ENCODE measurements at regions not wholly inside any gene's neighbourhood (a gene's known extent, or its start where the extent isn't known, plus 50 kb on each side); places are given as distances from the start of the nearest gene placed in this dataset.
"Not testable (repeated sequence)": the region's sequence is repeated elsewhere in the genome, so short reads cannot be mapped to it uniquely, and the experiment has no call there.

DNA sequence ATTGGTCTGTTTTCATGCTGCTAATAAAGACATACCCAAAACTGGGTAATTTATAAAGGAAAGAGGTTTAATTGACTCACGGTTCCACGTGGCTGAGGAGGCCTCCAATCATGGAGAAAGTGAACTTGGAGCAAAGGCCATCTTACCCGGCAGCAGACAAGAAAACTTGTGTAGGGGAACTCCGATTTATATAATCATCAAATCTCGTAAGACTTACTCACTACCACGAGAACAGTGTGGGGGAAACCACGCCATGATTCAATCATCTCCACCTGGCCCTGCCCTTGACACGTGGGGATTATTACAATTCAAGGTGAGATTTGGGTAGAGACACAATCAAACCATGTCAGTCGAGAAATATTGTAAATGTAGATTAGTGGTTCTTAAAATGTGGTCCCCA lies 76.2 kb upstream of the SRSF6 start:
- H3K9ac ChIP-seq (ENCODE audit: low read length); H3K27ac ChIP-seq (ENCODE audit: low read length); H3K36me3 ChIP-seq (ENCODE audit: insufficient read depth, low read length); H3K4me2 ChIP-seq (ENCODE audit: low read length); H3K4me3 ChIP-seq (ENCODE audit: low read length); H3K9me3 ChIP-seq (ENCODE audit: low read length); H2AFZ ChIP-seq (ENCODE audit: low read depth, low read length); H4K20me1 ChIP-seq (ENCODE audit: insufficient read depth); H3K79me2 ChIP-seq (replicated peaks; ENCODE audit: insufficient read depth, low read length); H3K9me2 ChIP-seq (ENCODE audit: insufficient read depth, low read length); H3K27me3 ChIP-seq (ENCODE audit: insufficient read depth, low read depth, low read length); H3F3A ChIP-seq (ENCODE audit: insufficient read depth, low read length, poor library complexity, severe bottlenecking): not testable (repeated sequence)

DNA sequence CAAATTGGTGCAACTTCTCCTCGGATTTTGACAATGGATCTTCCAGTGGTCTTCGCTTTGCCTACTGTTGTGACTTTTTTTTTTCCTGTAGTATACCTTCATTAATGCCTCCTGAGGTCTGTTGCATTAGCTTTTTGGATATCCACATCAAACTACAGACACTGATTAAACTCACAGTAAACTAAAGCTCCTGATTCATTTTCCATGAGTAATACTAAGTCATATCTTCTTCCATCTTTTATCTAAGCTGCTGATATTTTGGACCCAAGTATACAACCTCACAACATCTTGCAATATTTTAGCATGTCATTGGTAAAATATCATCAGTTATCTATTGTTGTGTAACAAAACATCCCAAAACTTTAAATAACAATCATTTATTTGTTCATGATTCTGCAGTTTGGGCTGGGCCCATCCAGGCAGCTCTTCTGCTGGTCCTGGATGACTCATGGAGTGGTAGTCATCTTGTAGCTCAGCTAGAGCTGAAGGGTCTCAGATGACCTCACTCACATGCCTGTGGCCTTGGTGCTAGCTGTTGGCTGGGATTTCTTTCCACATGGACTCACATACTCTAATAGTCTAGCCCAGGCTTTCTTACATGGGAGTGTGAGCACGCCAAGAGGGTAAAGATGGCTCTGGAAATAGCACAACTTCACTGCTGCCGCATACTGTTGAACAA lies 78.3 kb upstream of the SRSF6 start:
- H3K9ac ChIP-seq (ENCODE audit: low read length), result no peak overlapping the region
- H3K4me2 ChIP-seq (ENCODE audit: low read length), result no peak overlapping the region
- no peak overlapping the region for H3K27ac ChIP-seq (ENCODE audit: low read length)
- H3K36me3 ChIP-seq (ENCODE audit: insufficient read depth, low read length), result no peaks in the 10 kb centered on the region
- H3K79me2 ChIP-seq (replicated peaks; ENCODE audit: insufficient read depth, low read length), result no peaks in the 10 kb centered on the region
- no peaks in the 10 kb centered on the region for H3K9me3 ChIP-seq (ENCODE audit: low read length)
- TF ChIP-seq POLR2AphosphoS5 (IDR thresholded peaks at IDR 0.05), result no peak
- TF ChIP-seq, protein P1, sequence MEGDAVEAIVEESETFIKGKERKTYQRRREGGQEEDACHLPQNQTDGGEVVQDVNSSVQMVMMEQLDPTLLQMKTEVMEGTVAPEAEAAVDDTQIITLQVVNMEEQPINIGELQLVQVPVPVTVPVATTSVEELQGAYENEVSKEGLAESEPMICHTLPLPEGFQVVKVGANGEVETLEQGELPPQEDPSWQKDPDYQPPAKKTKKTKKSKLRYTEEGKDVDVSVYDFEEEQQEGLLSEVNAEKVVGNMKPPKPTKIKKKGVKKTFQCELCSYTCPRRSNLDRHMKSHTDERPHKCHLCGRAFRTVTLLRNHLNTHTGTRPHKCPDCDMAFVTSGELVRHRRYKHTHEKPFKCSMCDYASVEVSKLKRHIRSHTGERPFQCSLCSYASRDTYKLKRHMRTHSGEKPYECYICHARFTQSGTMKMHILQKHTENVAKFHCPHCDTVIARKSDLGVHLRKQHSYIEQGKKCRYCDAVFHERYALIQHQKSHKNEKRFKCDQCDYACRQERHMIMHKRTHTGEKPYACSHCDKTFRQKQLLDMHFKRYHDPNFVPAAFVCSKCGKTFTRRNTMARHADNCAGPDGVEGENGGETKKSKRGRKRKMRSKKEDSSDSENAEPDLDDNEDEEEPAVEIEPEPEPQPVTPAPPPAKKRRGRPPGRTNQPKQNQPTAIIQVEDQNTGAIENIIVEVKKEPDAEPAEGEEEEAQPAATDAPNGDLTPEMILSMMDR (IDR thresholded peaks at IDR 0.05; ENCODE audit: poor library complexity, severe bottlenecking), result no peak
- no peak for TF ChIP-seq MXI1 (conservative IDR thresholded peaks at IDR 0.05; ENCODE audit: poor library complexity, severe bottlenecking)
- TF ChIP-seq EZH2 (IDR thresholded peaks at IDR 0.05; ENCODE audit: borderline replicate concordance, insufficient read depth, low read length, poor library complexity, severe bottlenecking), result no peak
- no peak for TF ChIP-seq TAF1 (IDR thresholded peaks at IDR 0.05; ENCODE audit: low read depth)
- no peak for TF ChIP-seq RAD21 (conservative IDR thresholded peaks at IDR 0.05)
- TF ChIP-seq, protein P2, sequence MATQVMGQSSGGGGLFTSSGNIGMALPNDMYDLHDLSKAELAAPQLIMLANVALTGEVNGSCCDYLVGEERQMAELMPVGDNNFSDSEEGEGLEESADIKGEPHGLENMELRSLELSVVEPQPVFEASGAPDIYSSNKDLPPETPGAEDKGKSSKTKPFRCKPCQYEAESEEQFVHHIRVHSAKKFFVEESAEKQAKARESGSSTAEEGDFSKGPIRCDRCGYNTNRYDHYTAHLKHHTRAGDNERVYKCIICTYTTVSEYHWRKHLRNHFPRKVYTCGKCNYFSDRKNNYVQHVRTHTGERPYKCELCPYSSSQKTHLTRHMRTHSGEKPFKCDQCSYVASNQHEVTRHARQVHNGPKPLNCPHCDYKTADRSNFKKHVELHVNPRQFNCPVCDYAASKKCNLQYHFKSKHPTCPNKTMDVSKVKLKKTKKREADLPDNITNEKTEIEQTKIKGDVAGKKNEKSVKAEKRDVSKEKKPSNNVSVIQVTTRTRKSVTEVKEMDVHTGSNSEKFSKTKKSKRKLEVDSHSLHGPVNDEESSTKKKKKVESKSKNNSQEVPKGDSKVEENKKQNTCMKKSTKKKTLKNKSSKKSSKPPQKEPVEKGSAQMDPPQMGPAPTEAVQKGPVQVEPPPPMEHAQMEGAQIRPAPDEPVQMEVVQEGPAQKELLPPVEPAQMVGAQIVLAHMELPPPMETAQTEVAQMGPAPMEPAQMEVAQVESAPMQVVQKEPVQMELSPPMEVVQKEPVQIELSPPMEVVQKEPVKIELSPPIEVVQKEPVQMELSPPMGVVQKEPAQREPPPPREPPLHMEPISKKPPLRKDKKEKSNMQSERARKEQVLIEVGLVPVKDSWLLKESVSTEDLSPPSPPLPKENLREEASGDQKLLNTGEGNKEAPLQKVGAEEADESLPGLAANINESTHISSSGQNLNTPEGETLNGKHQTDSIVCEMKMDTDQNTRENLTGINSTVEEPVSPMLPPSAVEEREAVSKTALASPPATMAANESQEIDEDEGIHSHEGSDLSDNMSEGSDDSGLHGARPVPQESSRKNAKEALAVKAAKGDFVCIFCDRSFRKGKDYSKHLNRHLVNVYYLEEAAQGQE (IDR thresholded peaks at IDR 0.05; ENCODE audit: borderline replicate concordance), result no peak
- no peak for TF ChIP-seq EP300 (conservative IDR thresholded peaks at IDR 0.05; ENCODE audit: poor library complexity, severe bottlenecking)
- no peak for TF ChIP-seq SMC3 (conservative IDR thresholded peaks at IDR 0.05; ENCODE audit: poor library complexity)
- H3K9me2 ChIP-seq (ENCODE audit: insufficient read depth, low read length), result no peaks in the 10 kb centered on the region
- H4K20me1 ChIP-seq (ENCODE audit: insufficient read depth), result no peaks in the 10 kb centered on the region
- no peak overlapping the region for H2AFZ ChIP-seq (ENCODE audit: low read depth, low read length)
- no peaks in the 10 kb centered on the region for H3F3A ChIP-seq (ENCODE audit: insufficient read depth, low read length, poor library complexity, severe bottlenecking)
- H3K27me3 ChIP-seq (ENCODE audit: insufficient read depth, low read depth, low read length), result no peaks in the 10 kb centered on the region
- no peak overlapping the region for H3K4me3 ChIP-seq (ENCODE audit: low read length)

DNA sequence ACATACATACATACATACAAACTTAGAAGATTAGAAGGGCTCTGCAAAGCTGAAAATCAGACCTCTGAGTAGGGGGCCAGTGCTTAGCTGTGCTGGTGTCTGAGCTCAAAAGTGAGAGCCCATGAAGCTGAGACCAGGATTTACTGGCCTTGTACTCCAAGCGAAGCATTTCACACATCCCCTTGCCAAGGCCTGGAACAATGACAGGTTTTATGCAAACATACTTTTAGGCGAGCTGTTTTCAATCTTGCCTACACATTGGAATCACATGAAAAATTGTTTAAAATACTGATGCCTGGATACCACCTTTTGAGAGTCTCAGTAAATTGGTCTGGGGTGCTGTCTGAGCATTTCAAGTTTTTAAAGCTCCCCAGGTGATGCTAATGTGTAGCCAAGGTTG lies 80.9 kb upstream of the SRSF6 start:
- Histone ChIP-seq H3K9me3 (ENCODE audit: low read length) (no peaks in the 10 kb centered on the region), H3K27me3 (ENCODE audit: insufficient read depth, low read depth, low read length) (no peaks in the 10 kb centered on the region), H3F3A (ENCODE audit: insufficient read depth, low read length, poor library complexity, severe bottlenecking) (no peaks in the 10 kb centered on the region), H3K27ac (ENCODE audit: low read length) (no peak overlapping the region), H3K9ac (ENCODE audit: low read length) (no peak overlapping the region), H2AFZ (ENCODE audit: low read depth, low read length) (no peak overlapping the region), H3K36me3 (ENCODE audit: insufficient read depth, low read length) (no peaks in the 10 kb centered on the region), H3K79me2 (replicated peaks; ENCODE audit: insufficient read depth, low read length) (no peaks in the 10 kb centered on the region), H3K9me2 (ENCODE audit: insufficient read depth, low read length) (no peaks in the 10 kb centered on the region), H4K20me1 (ENCODE audit: insufficient read depth) (no peaks in the 10 kb centered on the region), H3K4me3 (ENCODE audit: low read length) (no peak overlapping the region), H3K4me2 (ENCODE audit: low read length) (no peak overlapping the region)
- no peak for TF ChIP-seq MXI1 (conservative IDR thresholded peaks at IDR 0.05; ENCODE audit: poor library complexity, severe bottlenecking)
- TF ChIP-seq POLR2AphosphoS5 (IDR thresholded peaks at IDR 0.05), result no peak
- TF ChIP-seq RAD21 (conservative IDR thresholded peaks at IDR 0.05), result no peak
- no peak for TF ChIP-seq EZH2 (IDR thresholded peaks at IDR 0.05; ENCODE audit: borderline replicate concordance, insufficient read depth, low read length, poor library complexity, severe bottlenecking)
- no peak for TF ChIP-seq SMC3 (conservative IDR thresholded peaks at IDR 0.05; ENCODE audit: poor library complexity)
- TF ChIP-seq, protein P1 (IDR thresholded peaks at IDR 0.05; ENCODE audit: poor library complexity, severe bottlenecking), result no peak
- no peak for TF ChIP-seq EP300 (conservative IDR thresholded peaks at IDR 0.05; ENCODE audit: poor library complexity, severe bottlenecking)

Measured in neural cell (in vitro differentiated cells).